Motor neuron (in vitro differentiated cells): ENCODE measurements at regions not wholly inside any gene's neighbourhood (a gene's known extent, or its start where the extent isn't known, plus 50 kb on each side); places are given as distances from the start of the nearest gene placed in this dataset.

ENCODE experiments used
- ATAC-seq, 8 experiments: fragments of 200-7000 bp; cut with Tn5 transposase; replicated peaks in 6 of 8; 2 replicates each; pipeline ENCODE4 v1.8.0; 2021; ENCODE audit warnings: mild to moderate bottlenecking in 8 of 8, moderate library complexity in 8 of 8
- H3K27ac ChIP-seq, 2 donors: fragments of 250-450 bp; sonication (Bioruptor Pico); 2 replicates each; pipeline ENCODE4 v1.9.0; 2021; ENCODE audit warnings: antibody characterized with exemption in 2 of 2, mild to moderate bottlenecking in 2 of 2, moderate library complexity in 1 of 2
- H3K4me1 ChIP-seq, 2 donors: fragments of 250-450 bp; sonication (Bioruptor Pico); replicated peaks in 1 of 2; 2 replicates each; pipeline ENCODE4 v1.6.1; 2021; ENCODE audit warnings: antibody characterized with exemption in 2 of 2, mild to moderate bottlenecking in 2 of 2, moderate library complexity in 1 of 2
- H3K4me3 ChIP-seq, 5 donors: fragments of 250-450 bp; sonication (Bioruptor Pico); 2 replicates each; pipeline ENCODE4 v1.9.0; 2021; ENCODE audit warnings: antibody characterized with exemption in 5 of 5, mild to moderate bottlenecking in 5 of 5, moderate library complexity in 4 of 5
- WGBS, 10 experiments: fragments of 450-650 bp; shearing (Covaris generic); methylation state at CpG; one replicate each; pipeline ENCODE4 v1.0.0; 2022; 5-methylcytosine and 5-hydroxymethylcytosine counted together
- in situ Hi-C, 9 experiments: fragments of 400-800 bp; cut with MboI; loops; one replicate each; pipeline ENCODE4 v1.15.0; 2021; ENCODE audit warnings: low sequenced_read_pairs in 9 of 9, low pct_unique_long_range_greater_than_20kb in 2 of 9; ENCODE audit not compliant: unreplicated experiment in 9 of 9

DNA sequence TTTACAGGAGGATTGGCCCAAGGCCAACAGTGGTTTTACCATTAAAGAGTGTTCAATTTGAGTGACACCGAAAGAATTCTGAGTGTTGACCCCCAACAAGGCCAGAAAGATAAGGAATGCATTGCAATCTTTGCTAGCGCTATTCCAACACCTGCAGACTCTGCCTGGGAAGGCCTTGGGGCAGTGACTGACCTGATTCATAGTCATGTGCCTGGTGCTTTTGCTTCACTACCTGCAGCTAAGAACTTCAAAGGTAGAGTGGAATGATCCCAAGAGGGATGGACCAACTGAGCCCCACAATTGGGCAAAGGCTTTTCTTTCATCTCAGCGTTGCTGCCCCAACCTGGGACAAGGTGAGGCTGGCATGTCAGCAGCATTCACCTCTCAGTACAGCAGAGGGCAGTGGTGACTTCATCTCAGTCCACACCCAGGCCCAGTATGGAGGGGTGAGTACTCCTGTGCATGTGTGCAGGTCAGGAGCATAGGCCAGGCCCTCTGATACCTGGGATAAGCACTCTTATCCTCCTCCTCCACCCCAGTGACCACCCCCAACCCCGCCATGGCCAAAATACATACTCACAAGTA is 149.6 kb upstream of the GNAO1 start:
- WGBS, 10 experiments = 20 to 89% (median 61%) methylated on average over 1 to 4 of the region's 4 CpGs; no CpG with 5 or more reads in 5 of the 10 experiments
- Histone ChIP-seq H3K4me3 (no peak overlapping the region), H3K4me1 (no peaks in the 10 kb centered on the region), H3K27ac (no peak overlapping the region)
- in situ Hi-C loops = loop anchor here in 3 of 9 experiments (25.0 kb wide), 1 partner anchor 271 kb away; no protein-coding TSS in a partner anchor
- peak; percentile 59 to 97 (median 84) for ATAC-seq

DNA sequence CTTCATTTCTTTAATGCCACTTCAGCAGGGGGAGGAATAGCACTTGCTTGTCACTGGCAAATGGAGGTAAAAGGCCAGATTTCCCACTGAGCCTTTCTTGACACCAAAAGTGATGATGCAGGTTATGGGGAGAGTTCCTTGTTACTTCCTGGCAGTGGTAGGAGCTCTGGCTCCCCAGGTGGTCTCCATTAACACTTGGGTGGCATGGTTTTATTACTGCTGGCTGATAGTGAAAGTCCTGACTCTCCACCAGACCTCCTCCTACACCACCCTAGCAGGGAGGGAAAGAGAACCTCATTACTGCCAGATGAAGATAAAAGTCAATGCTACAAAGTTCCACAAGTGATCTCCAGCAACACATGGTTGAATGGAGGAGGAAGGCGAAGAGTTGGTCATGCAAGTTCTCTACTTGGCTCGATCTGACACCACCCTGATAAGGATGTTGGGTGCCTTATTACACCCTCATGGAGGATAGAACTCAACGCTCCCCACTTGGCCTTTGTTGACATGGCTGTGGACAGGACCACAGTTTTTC is 152.7 kb upstream of the GNAO1 start:
- no peak for ATAC-seq
- H3K4me3 ChIP-seq = no peak overlapping the region
- H3K4me1 ChIP-seq = no peaks in the 10 kb centered on the region
- in situ Hi-C loops = loop anchor here in 3 of 9 experiments (25.0 kb wide), 1 partner anchor 274 kb away; no protein-coding TSS in a partner anchor
- WGBS, 10 experiments = 0 to 100% (median 68%) methylated on average over 1 to 3 of the region's 3 CpGs; no CpG with 5 or more reads in 4 of the 10 experiments
- no peak overlapping the region for H3K27ac ChIP-seq

DNA sequence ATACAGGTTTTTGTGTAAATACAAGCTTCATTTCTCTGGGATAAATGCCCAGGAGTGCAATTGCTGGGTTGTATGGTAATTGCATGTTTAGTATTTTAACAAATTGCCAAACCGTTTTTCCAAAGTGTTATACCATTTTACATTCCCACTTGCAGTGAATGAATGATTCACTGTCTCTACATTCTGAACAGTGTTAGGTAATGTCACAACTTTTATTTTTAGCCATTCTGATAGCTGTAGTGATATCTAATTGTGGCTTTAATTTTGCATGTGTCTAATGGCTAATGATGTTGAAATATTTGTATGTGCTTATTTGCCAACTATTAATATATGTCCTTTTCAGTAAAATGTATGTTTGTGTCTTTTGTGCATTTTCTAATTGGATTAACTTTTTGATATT is 156.9 kb upstream of the CES5A start:
- 0 to 100% (median 40%) methylated on average over 1 of the region's 1 CpG; no CpG with 5 or more reads in 1 of the 10 experiments for WGBS, 10 experiments
- Histone ChIP-seq H3K27ac (no peak overlapping the region), H3K4me3 (no peak overlapping the region), H3K4me1 (no peaks in the 10 kb centered on the region)
- ATAC-seq = no peak
- in situ Hi-C loops = loop anchor here in 3 of 9 experiments (25.0 kb wide), 1 partner anchor 280 kb away; no protein-coding TSS in a partner anchor

GRCh38 chr16:56029026-56029425 is 153.9 kb upstream of the CES5A start:
- H3K4me1 ChIP-seq = no peaks in the 10 kb centered on the region
- in situ Hi-C loops = loop anchor here in 3 of 9 experiments (25.0 kb wide), 1 partner anchor 283 kb away; no protein-coding TSS in a partner anchor
- no peak overlapping the region for H3K4me3 ChIP-seq
- no peak overlapping the region for H3K27ac ChIP-seq
- peak in 1 of 8 experiments; percentile 26 for ATAC-seq

GRCh38 chr16:56022818-56023217 is 147.6 kb upstream of the CES5A start:
- Histone ChIP-seq H3K4me1 (peaks cover 0 to 5% of the 10 kb centered on the region in 2 donors), H3K4me3 (no peak overlapping the region), H3K27ac (no peak overlapping the region)
- WGBS, 10 experiments = 0 to 57% (median 32%) methylated on average over 1 to 2 of the region's 2 CpGs; no CpG with 5 or more reads in 4 of the 10 experiments
- in situ Hi-C loops = no loop called here
- ATAC-seq = no peak

DNA sequence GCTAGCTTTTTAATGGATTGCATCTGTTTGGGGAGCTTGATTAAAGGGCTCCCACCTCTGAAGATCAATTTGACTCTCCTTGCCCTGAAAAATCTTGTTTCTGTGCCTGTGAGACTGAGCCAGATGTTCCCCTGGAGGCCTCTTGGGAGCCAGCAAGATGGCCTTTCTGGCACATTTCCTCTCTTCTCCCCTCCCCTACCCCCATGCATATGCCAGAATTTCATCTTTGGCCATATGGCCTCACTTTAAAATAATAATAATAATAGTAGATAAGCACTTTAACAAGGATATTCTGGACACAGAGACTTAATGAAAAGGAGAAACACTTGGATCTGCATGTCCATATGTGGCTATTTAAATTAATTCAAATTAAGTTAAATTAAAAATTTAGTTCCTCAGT is 144.1 kb upstream of the CES5A start:
- Histone ChIP-seq H3K4me3 (no peak overlapping the region), H3K4me1 (peaks cover 0 to 5% of the 10 kb centered on the region in 2 donors), H3K27ac (no peak overlapping the region)
- ATAC-seq = peak in 2 of 8 experiments; percentile 37 to 62
- in situ Hi-C loops = no loop called here

DNA sequence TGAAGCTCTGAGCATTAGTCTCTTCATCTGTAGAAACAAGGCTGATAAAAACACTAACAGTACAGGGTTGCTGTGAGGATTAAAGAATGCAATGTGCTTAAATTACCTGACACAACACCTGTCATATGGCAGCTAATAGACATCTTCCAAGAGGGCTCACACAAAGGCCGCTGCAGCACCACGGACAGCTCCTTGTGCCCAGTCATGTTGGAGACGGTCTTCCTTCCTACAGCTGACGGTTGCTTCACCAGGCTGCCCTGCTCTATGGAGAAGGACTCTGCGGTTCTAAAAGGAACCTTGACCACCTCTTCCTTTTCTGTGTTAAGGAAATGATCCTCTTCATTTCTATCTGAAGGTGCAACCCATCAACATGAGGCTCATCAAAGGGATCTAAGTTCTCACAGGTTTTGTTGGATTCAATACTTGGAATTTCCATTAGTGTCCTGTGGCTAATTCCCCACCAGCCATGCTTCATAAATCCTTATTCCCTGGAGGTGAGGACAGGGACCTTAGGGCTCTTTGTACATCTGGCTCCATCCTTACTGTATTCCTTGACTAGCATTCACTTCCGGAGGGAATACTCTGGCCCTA is 138.9 kb upstream of the CES5A start:
- WGBS, 10 experiments = 0 to 35% (median 20%) methylated on average over 1 to 6 of the region's 6 CpGs; no CpG with 5 or more reads in 2 of the 10 experiments
- Histone ChIP-seq H3K4me1 (peaks cover 0 to 4% of the 10 kb centered on the region in 2 donors), H3K4me3 (no peak overlapping the region), H3K27ac (no peak overlapping the region)
- in situ Hi-C loops = no loop called here
- ATAC-seq = peak in 5 of 8 experiments; percentile 38 to 58 (median 50)

DNA sequence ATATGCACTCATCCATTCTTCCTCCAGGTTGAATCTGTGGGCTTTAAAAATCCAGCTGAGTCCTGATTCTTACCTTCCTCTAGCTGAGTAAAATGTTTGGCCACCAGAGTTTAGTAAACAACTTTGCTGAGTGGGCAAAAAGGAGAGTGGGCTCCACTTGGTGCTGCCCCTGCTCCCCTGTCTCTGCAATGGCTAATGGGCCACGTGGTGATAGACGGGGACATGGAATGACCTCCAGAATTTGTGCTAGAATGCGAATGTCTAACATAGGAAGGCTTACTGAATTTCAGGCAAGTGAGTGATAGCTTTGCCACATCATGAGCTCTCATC is 137.3 kb upstream of the CES5A start:
- WGBS, 10 experiments = 0 to 83% (median 53%) methylated on average over 1 to 3 of the region's 3 CpGs
- in situ Hi-C loops = no loop called here
- peaks cover 0 to 2% of the 10 kb centered on the region in 2 donors for H3K4me1 ChIP-seq

DNA sequence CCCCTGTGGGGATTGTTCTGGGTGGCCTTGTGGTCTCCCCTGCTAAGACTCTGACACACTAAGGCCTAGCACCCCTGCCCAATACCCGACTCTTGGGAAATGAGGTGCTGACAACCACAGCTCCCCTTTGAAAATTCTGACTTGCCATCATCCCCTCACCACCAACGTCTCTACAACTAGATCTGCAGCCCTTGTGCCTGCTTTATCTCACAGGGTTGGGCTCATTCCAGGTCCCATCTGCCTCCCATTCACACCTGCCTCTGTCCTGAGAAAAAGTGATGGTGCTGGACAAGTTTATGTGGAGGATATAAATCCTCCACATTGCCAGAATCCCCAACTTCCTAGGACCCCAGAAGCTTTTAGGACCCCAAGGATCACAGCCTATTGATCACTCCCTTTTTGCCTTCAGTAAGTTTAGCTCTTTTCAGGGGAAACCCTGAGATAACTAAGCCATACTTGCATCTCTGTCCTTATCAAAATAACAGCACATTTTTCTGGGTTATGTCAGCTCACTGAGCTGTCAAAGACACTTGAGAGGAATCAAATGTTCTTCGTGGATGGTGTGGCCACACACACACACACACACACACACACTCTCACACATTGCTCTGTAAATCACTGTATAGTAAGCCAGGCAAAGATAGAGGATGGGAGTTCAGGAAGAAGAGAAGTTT is 136.8 kb upstream of the CES5A start:
- in situ Hi-C loops = no loop called here
- Histone ChIP-seq H3K27ac (no peak overlapping the region), H3K4me1 (peaks cover 0 to 5% of the 10 kb centered on the region in 2 donors), H3K4me3 (no peak overlapping the region)
- no peak for ATAC-seq
- 0 to 40% (median 10%) methylated on average over 1 to 2 of the region's 3 CpGs; no CpG with 5 or more reads in 3 of the 10 experiments for whole genome bisulfite sequencing, 10 experiments

More for the DNA sequence above, 137.3 kb upstream of the CES5A start:
- Histone ChIP-seq H3K27ac (no peak overlapping the region), H3K4me3 (no peak overlapping the region)
- ATAC-seq = no peak

GRCh38 chr16:56005958-56006357 is 130.8 kb upstream of the CES5A start:
- peaks cover 5 to 10% of the 10 kb centered on the region in 2 donors for H3K4me1 ChIP-seq
- WGBS, 10 experiments = 0 to 33% (median 17%) methylated on average over 1 of the region's 1 CpG; no CpG with 5 or more reads in 5 of the 10 experiments
- no peak for ATAC-seq
- H3K4me3 ChIP-seq = no peak overlapping the region
- no peak overlapping the region for H3K27ac ChIP-seq
- in situ Hi-C loops = no loop called here

DNA sequence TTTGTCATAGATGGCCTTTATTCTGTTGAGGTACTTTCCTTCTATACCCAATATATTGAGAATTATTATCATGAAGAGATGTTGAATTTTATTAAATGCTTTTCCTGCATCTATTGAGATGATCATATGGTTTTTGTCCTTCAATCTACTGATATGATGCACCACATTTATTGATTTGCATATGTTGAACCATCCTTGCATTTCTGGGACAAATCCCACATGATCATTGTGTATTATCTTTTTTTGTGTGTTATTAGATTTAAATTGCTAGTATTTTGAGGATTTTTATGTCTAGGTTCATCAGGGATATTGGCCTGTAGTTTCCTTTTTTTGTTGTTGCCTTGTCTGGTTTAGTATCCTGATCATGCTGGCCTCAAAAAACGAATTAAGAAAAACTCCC is 124.5 kb upstream of the CES5A start:
- ATAC-seq = no peak
- no peak overlapping the region for H3K27ac ChIP-seq
- in situ Hi-C loops = no loop called here

GRCh38 chr16:55993088-55993487 is 117.9 kb upstream of the CES5A start:
- in situ Hi-C loops = no loop called here
- Histone ChIP-seq H3K27ac (no peak overlapping the region), H3K4me1 (no peaks in the 10 kb centered on the region), H3K4me3 (no peak overlapping the region)
- WGBS, 10 experiments = 19 to 100% (median 87%) methylated on average over 1 to 3 of the region's 3 CpGs; no CpG with 5 or more reads in 1 of the 10 experiments
- ATAC-seq = no peak

More for the DNA sequence above, 124.5 kb upstream of the CES5A start:
- Histone ChIP-seq H3K4me3 (no peak overlapping the region), H3K4me1 (no peaks in the 10 kb centered on the region)
- 0 to 56% (median 36%) methylated on average over 1 of the region's 1 CpG; no CpG with 5 or more reads in 1 of the 10 experiments for WGBS, 10 experiments

- 0 to 67% (median 60%) methylated on average over 1 of the region's 1 CpG; no CpG with 5 or more reads in 3 of the 10 experiments for WGBS, 10 experiments
- no peak for ATAC-seq
- H3K4me3 ChIP-seq = no peak overlapping the region
- H3K27ac ChIP-seq = no peak overlapping the region
- H3K4me1 ChIP-seq = no peaks in the 10 kb centered on the region
- in situ Hi-C loops = no loop called here
Observed at GRCh38 chr16:55992551-55992950, 117.4 kb upstream of the CES5A start.
